Stomach (tissue), 4 donors: ENCODE measurements at regions not wholly inside any gene's neighbourhood (a gene's known extent, or its start where the extent isn't known, plus 50 kb on each side); places are given as distances from the start of the nearest gene placed in this dataset.

Source experiments
- POLR2A ChIP-seq, 4 donors: fragments of 450-650 bp; IDR thresholded peaks; one replicate each; pipeline ENCODE4 v1.6.1; 2016; ENCODE audit warnings: antibody characterized with exemption in 4 of 4, control low read depth in 2 of 4, mild to moderate bottlenecking in 1 of 4, moderate library complexity in 1 of 4
- TF ChIP-seq, protein P1 (sequence below), 7 experiments: fragments of 450-650 bp in 4 of 7; fragments of 200-600 bp in 3 of 7; sonication (generic) in 3 of 7; IDR thresholded peaks; one replicate each; pipeline ENCODE4 v1.5.1; 2016 to 2019; ENCODE audit warnings: antibody characterized with exemption in 7 of 7, control low read depth in 2 of 7, mild to moderate bottlenecking in 1 of 7

DNA sequence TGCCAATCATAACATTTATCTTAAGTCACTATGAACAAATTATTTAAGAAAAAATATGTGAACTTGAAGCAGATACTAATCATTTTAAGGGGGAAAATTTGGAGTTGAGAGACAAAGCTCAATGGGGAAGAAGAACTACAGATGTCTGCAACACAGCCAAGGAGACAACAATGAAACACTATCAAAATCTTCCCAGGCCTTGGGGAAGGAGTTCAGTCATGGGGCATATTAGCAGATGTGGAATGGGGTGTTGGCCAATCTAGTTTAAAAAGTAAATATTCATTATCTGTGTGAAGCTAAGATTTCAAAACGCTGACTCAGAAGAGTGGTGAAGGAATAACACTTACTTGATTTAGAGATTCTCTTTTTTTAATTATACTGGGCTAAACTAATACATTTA, 671.6 kb upstream of the ZP4 start:
- TF ChIP-seq, protein P1, sequence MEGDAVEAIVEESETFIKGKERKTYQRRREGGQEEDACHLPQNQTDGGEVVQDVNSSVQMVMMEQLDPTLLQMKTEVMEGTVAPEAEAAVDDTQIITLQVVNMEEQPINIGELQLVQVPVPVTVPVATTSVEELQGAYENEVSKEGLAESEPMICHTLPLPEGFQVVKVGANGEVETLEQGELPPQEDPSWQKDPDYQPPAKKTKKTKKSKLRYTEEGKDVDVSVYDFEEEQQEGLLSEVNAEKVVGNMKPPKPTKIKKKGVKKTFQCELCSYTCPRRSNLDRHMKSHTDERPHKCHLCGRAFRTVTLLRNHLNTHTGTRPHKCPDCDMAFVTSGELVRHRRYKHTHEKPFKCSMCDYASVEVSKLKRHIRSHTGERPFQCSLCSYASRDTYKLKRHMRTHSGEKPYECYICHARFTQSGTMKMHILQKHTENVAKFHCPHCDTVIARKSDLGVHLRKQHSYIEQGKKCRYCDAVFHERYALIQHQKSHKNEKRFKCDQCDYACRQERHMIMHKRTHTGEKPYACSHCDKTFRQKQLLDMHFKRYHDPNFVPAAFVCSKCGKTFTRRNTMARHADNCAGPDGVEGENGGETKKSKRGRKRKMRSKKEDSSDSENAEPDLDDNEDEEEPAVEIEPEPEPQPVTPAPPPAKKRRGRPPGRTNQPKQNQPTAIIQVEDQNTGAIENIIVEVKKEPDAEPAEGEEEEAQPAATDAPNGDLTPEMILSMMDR (IDR thresholded peaks at IDR 0.05), result no peak
- TF ChIP-seq POLR2A (IDR thresholded peaks at IDR 0.05), result no peak
